Bronchial epithelial cell (primary cell): ENCODE measurements at regions not wholly inside any gene's neighbourhood (a gene's known extent, or its start where the extent isn't known, plus 50 kb on each side); places are given as distances from the start of the nearest gene placed in this dataset.

Source experiments
- DNase-seq: peaks from one replicate; pipeline ENCODE4 v3.0.0-alpha.2; 2010; ENCODE audit warnings: low read depth
- FAIRE-seq: peaks from 2 replicates; lab custom pipeline; 2011; peaks lifted over from hg19 to GRCh38; lab: Jason Lieb, UNC
- H3K27me3 ChIP-seq: 2 replicates; pipeline ENCODE4 v1.5.1; 2011; ENCODE audit warnings: low read length; ENCODE audit not compliant: control insufficient read depth, insufficient read depth
- H3K36me3 ChIP-seq: 2 replicates; pipeline ENCODE4 v1.5.1; 2011; ENCODE audit warnings: low read length; ENCODE audit not compliant: control insufficient read depth, insufficient read depth
- H3K4me3 ChIP-seq: 2 replicates; pipeline ENCODE4 v1.5.1; 2011; ENCODE audit warnings: mild to moderate bottlenecking, low read depth, low read length, control low read depth
- CTCF ChIP-seq: IDR thresholded peaks from 2 replicates; pipeline ENCODE4 v1.5.1; 2011; ENCODE audit warnings: mild to moderate bottlenecking, moderate library complexity, low read length, control low read depth, inconsistent platforms; ENCODE audit not compliant: insufficient read depth, severe bottlenecking

GRCh38 chr18:73901151-73901550, 246.5 kb downstream of the FBXO15 start:
- no peaks in the 10 kb centered on the region for H3K27me3 ChIP-seq
- H3K36me3 ChIP-seq: no peaks in the 10 kb centered on the region
- no peak for DNase-seq
- no peak for TF ChIP-seq CTCF
- no peak overlapping the region for H3K4me3 ChIP-seq
- no peak for FAIRE-seq

GRCh38 chr18:73900106-73900835, 247.4 kb downstream of the FBXO15 start:
- DNase-seq (no peak), FAIRE-seq (no peak)
- no peak for TF ChIP-seq CTCF
- no peak overlapping the region for H3K4me3 ChIP-seq
- H3K27me3 ChIP-seq: no peaks in the 10 kb centered on the region
- no peaks in the 10 kb centered on the region for H3K36me3 ChIP-seq

GRCh38 chr18:73897517-73897916, 250.1 kb downstream of the FBXO15 start:
- Histone ChIP-seq H3K36me3 (no peaks in the 10 kb centered on the region), H3K4me3 (no peak overlapping the region), H3K27me3 (no peaks in the 10 kb centered on the region)
- DNase-seq: no peak
- no peak for FAIRE-seq
- no peak for TF ChIP-seq CTCF

- no peaks in the 10 kb centered on the region for H3K27me3 ChIP-seq
Observed at GRCh38 chr18:73896685-73897084, 250.9 kb downstream of the FBXO15 start.

GRCh38 chr18:73895701-73896100, 251.9 kb downstream of the FBXO15 start:
- no peak overlapping the region for H3K4me3 ChIP-seq
- no peaks in the 10 kb centered on the region for H3K36me3 ChIP-seq
- no peak for TF ChIP-seq CTCF
- FAIRE-seq (no peak), DNase-seq (peak; percentile 91)
- H3K27me3 ChIP-seq: no peaks in the 10 kb centered on the region

More at GRCh38 chr18:73896685-73897084, 250.9 kb downstream of the FBXO15 start:
- H3K4me3 ChIP-seq: no peak overlapping the region
- no peak for TF ChIP-seq CTCF
- DNase-seq (peak; percentile 8), FAIRE-seq (no peak)
- no peaks in the 10 kb centered on the region for H3K36me3 ChIP-seq

GRCh38 chr18:73893880-73894279, 253.8 kb downstream of the FBXO15 start:
- FAIRE-seq (no peak), DNase-seq (peak; percentile 88)
- no peaks in the 10 kb centered on the region for H3K27me3 ChIP-seq
- no peak for TF ChIP-seq CTCF
- no peaks in the 10 kb centered on the region for H3K36me3 ChIP-seq
- H3K4me3 ChIP-seq: no peak overlapping the region
